H1 (cell line): ENCODE measurements at regions not wholly inside any gene's neighbourhood (a gene's known extent, or its start where the extent isn't known, plus 50 kb on each side); places are given as distances from the start of the nearest gene placed in this dataset.

Experiments used
- FOSL1 ChIP-seq: IDR thresholded peaks from 2 replicates; pipeline ENCODE4 v1.6.1; 2011; ENCODE audit warnings: mild to moderate bottlenecking, low read depth, low read length, moderate library complexity; ENCODE audit not compliant: insufficient read depth
- NANOG ChIP-seq: IDR thresholded peaks from 2 replicates; pipeline ENCODE4 v1.6.1; 2011; ENCODE audit warnings: low read length, low read depth, mild to moderate bottlenecking, inconsistent platforms; ENCODE audit not compliant: insufficient read depth, poor library complexity, severe bottlenecking
- TEAD4 ChIP-seq: IDR thresholded peaks from 2 replicates; pipeline ENCODE4 v1.6.1; 2012; ENCODE audit warnings: low read depth, low read length, inconsistent platforms, mixed read lengths

- TF ChIP-seq FOSL1 = no peak
- no peak for TF ChIP-seq TEAD4
- no peak for TF ChIP-seq NANOG
Observed at GRCh38 chrX:16511796-16512776, 137.9 kb upstream of the S100G start (continued).
